Stimulated activated CD4-positive, alpha-beta T cell treated with anti-CD3 and anti-CD28 coated beads, Interleukin-15, amount 100 ng/mL, for 24 hours (primary cell): ENCODE measurements at regions not wholly inside any gene's neighbourhood (a gene's known extent, or its start where the extent isn't known, plus 50 kb on each side); places are given as distances from the start of the nearest gene placed in this dataset.
"Not testable (repeated sequence)": the region's sequence is repeated elsewhere in the genome, so short reads cannot be mapped to it uniquely, and the experiment has no call there.

Experiments used
- DNase-seq: peaks from one replicate; pipeline ENCODE4 v3.0.0-alpha.2; 2020

DNA sequence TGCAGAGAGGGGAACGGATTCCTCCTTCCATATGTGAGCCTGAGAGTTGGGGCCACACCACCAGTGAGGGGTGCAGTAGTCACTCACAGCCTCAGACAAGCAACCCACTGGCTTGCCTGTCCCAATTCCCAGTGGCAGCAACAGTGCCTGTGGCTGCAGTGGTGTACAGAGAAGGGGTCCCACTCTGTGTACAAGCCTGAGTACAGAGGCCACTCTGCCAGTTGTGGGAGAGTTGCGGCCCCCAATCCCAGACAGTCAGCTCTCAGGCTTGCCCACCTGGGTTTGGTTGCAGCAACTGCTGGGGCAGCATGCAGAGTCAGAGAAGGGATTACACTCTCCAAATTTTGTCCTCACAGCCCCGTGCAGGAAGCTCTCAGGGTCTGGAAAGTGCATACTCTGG is 133.2 kb upstream of the RFX3 start:
- no peak for DNase-seq

DNA sequence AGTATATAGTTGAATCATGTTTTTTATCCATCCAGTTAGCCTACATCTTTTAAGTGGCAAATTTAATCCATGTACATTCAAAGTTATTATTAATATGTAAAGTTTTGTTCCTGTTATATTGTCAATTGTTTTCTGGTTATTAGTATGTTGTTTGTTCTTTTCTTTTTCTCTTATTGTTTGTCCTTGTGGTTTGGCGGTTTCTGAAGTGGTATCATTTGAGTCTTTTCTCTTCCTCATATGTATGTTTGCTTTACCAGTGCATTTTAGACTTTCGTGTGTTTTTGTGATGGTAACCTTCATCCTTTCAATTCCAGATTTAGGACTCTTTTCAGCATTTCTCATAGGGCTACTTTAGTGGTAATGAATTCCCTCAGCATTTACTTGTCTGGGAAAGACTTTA is 130.4 kb upstream of the RFX3 start:
- DNase-seq: no peak

DNA sequence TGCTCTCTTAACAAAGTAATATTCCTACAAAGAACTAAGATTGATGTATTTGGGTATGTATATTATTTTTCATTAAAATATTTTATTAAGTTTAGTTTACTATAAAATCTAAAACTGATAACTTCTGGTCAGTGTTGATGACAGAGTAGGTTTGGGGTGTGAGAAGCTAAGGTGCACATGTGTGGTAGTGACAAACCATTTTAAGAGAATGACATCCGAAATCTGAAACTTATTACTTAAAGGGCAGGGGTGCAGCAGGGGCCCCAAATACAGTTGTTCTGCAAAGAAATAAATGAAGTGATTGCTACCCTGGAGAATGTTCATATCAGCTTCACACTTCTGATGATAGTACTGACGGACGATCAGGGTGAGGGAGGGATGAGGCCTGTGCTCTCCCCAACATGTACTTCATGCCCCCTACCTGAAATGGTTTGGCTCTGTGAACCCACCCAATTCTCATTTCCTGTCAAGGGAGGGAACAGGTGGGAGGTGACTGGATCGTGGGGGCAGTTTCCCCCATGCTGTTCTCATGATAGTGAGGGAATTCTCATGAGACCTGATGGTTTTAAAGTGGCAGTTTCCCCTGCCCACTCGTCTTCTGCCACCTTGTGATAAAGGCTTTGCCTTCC is 125.3 kb upstream of the RFX3 start:
- no peak for DNase-seq

DNA sequence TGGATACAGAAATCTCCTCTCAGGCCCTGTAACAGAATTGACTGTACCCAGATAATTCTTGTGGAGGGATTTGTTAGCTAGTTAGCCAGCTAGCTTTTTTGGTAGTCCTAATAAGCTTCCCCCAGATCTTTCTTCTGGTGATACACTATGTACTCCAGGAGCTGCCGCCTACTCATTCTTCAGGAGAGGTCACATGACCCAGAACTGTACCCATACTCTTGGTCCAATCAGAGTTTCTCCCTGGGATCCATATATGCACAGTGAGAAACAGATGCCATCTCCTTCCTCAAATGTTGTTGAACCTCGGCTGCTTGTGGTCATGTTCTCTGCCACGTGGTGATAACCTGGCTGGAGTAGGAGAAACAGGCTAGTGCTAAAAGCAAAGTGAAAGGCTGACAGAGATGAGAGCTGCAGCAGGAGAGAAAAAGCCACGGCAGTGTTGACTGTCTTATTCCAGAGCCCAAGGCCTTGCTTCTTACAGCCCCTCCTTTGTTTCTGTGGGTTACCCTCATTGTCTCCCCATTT is 123.0 kb upstream of the RFX3 start:
- no peak for DNase-seq

DNA sequence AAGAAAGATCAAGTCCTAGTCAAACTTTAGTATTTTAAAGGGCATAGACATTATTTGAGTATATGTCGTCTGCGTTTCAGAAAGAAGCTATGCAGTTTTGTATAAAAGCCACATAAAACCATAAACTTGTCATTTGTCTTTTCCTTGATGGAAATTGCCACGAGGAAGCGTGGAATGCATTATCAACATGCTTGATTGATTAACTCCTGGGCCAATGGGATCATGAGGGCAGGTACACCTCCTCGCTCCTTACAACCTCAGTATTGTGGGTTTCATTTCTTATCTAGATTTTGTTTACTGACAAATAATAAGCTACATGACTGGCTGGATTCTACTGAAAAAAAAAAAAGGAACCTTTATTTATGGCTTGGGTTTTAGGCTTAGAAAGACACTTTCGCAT is 122.5 kb upstream of the RFX3 start:
- no peak for DNase-seq

DNA sequence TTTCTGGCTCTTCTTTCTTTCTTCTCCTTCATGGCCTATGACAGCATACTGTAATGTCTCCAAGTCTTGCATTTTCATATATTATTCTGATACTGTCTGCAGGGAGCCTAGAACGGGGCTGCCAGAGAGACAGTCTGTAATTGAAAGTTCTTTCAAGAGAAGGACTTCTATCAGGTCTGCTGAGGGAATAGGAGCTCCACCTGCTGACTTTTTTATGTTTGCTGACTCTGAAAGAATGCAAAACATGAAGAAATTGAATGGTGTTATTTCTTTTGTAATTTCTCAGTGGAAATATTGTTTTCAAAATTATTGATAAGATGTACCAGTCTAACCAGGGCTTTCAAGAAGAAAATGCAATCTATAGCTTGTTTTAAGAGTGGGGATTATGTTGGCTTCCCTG is 121.9 kb upstream of the RFX3 start:
- no peak for DNase-seq

DNA sequence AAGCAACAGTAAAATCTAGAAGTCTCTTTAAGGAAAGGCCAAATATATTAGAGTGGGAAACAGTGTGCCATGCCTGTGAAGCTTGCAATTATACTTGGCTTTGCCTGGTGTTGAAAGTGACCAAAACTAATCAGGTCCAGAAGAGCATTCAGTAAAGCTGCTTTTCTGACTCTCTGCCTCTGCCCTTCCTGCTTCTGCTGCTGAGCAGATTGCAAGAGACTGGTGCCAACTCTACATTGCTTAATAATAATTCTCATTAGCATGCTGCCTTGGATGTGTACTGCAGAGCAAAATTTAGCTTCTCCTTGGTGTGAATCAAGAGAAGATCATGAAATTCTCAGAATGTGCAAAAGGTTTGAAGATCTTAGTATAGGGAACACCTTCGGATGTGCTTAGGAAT is 120.4 kb upstream of the RFX3 start:
- DNase-seq: no peak

DNA sequence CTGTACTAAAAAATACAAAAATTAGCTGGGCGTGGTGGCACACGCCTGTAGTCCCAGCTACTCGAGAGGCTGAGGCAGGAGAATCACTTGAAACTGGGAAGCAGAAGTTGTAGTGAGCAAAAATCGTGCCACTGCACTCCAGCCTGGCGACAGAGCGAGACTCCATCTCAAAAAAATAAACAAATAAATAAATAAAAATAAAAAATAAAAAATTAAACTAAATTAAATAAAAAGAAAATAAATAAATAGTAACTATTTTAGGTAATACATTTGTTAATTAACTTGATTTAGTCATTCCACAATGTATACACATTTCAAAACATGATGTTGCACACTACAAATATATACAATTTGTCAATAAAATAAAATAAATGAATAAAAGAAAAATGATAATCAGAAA is 116.3 kb upstream of the RFX3 start:
- DNase-seq: not testable (repeated sequence)

DNA sequence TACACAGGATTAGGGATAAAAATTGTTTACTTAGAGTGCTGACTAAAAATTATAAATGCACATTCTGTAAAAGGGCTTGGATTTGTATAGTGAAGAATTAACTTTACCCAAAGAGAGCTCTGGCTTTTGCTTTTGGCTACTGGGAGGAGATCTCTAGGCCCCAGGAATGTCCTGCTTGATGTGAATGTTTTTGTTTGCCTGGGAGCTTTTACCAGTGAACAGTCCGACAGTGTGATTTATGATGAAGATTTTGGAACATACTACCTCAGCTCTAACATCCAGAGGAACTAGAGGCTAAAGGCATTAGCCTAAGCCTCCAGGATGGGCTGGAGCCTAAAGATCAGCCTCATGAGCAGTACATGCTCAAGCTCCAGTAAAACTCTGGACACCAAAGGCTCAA is 103.7 kb upstream of the RFX3 start:
- no peak for DNase-seq

DNA sequence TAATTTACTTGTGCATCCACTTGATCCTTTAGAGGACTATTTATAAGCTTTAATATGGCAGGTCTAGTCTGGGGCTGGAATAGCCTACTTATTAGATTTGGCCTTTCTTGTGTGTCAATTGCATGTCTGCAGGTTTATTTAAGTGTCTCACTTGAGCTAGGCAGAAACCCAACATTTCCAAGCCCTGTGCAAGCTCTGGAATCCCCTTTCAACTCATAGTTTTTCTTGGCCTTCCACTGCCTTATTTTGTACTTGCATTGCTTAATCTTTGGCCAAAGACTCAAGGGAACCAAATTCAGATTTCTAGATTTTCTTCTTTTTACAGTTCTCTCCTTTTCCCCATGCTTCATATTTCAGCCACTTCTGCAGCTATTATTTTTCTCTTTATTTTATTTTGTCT is 102.4 kb upstream of the RFX3 start:
- no peak for DNase-seq

DNA sequence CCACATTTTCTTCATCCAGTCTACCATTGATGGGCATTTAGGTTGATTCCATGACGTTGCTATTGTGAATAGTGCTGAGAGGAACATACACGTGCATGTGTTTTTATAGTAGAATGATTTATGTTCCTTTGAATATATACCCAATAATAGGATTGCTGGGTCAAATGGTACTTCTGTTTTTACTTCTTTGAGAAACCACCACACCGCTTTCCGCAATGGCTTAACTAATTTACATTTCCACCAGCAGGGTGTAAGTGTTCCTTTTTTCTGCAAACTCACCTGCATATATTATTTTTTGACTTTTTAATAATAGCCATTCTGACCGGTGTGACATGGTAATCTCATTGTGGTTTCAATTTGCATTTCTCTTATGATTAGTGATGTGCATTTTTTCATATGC is 82.2 kb upstream of the RFX3 start:
- DNase-seq: no peak

DNA sequence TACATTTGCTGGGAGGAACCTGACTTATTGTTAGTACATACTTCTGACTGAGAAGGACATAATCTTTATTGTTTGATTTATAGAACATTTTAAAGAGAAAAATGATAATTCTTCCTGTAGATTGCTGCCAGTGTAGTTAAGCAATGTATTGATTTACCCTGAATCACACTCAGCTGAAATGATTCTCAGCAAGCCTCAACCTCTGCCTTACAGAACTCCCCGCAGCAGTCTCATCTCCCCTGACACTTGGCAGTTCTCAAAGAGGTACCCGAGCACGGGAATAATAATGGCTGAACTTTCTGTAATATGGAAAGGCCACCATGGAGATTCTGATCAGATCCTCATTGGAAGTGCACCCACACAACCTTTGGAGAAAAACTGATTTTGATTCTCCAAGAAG is 74.9 kb upstream of the RFX3 start:
- DNase-seq: no peak

DNA sequence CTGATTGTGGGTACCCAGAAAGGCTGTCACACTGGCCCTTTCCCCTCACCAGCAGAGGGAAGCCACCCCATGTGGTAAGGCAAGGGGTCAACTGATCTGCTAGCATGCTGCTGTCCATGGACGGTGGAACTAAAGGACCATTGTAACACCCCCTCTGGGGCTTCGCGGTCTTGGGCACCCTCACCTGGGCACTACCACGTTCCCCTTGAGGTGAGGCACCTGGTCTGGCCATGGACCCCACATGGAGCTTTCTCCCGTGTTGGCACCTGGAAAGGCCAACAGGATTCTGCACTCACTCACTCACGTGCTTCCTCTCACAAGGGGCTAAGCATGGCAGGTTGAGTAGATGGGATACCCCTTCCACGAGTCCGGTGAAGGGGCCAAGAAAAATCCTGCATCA is 72.0 kb upstream of the RFX3 start:
- no peak for DNase-seq

DNA sequence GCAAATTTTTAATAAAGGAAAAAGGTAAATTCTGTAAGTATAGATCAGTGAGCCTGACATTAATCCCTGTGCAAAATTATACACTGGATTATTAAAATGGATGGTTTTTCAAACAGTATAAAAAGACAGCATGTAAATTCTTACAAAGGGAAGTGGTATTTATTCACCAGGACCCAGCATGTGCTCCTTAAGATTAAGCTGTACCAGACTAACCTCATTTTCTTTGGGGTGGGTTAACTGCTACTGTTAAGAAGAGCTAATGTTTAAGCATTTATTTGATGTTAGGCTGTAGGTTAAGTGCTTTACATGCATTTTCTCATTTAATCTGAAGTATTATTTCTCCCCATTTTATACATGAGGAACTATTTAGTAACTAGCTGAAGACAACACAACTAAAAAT is 60.3 kb upstream of the RFX3 start:
- DNase-seq: no peak

DNA sequence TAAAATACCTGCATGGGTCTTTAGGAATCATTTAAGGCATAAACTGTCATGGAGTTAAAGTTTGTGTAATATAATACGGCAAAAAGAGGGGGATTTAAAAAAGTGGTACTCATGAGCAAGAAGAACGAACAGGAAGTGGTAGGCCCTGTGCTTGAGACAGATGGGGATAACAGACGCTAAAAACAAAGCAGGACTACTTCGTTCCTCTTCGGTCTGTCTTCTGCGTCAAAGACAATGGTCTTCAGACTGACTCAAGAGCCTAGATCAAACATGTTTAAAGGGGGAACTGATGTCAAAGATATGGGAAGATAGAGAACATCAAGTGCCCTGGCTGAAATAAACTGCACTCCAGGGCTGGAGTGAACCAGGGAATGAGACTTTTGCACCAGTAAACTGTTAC is 59.8 kb upstream of the RFX3 start:
- DNase-seq: no peak

DNA sequence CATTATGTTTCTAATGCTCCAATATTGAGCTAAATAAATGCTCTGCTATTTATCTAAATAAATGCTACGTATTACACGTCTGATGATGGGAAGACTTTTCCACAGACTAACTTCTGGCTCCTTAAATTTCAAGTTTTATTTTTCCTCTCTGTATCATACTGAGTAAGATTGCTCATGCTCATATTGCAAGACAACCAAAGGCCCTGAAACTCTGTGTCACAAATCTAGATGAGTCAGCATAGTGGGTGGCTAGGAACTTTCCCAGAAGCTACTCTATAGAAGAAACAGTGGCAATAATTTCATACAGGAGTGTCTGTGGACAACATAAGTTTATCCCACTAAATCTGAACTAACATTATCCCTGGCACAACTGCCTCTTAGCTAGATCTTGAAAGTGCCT is 53.0 kb upstream of the RFX3 start:
- DNase-seq: peak; percentile 18

DNA sequence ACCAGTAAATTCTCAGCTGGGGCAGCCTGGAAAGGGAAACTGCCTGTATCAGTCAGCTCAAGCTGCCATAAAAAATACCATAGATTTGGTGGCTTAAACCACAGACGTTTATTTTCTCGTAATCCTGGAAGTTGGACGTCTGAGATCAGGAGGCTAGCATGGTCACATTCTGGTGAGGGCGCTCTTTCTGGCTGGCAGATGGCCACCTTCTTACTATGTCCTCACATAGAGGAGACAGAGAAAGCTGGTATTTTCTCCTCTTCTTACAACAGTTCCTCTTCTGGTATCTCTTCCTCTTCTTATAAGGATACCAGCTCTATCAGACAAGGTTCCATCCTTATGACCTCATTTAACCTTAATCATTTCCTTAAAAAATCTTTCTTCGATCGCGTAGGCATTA is 50.5 kb upstream of the RFX3 start:
- DNase-seq: no peak

DNA sequence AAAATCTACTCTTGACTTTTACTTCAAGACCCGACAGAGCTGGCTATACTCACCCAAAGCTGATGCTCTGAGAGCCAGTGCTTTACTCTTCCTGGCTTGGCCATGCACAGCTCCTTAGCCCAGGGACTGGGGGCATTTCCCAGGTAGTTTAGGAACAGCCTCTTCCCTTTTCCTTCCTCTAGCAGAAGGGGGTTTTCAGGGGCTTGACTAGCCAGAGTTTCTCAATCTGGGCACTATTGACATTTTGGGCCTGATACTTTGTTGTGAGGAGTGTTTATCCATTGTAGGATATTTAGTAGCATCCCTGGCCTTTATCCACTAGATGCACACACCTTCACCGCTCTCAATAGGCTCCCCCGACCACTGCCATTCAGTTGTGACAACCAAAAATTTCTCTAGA is 50.0 kb upstream of the RFX3 start:
- DNase-seq: no peak
